Osteocyte (in vitro differentiated cells): ENCODE measurements at regions not wholly inside any gene's neighbourhood (a gene's known extent, or its start where the extent isn't known, plus 50 kb on each side); places are given as distances from the start of the nearest gene placed in this dataset.

ENCODE experiments used
- DNase-seq: peaks from one replicate; pipeline ENCODE4 v3.0.0; 2021; ENCODE audit warnings: mixed read lengths; ENCODE audit not compliant: unreplicated experiment; ENCODE audit errors: extremely low spot score
- H3K27ac Mint-ChIP-seq: one replicate; pipeline ENCODE4 v1.8.0; 2021; ENCODE audit warnings: mild to moderate bottlenecking, mixed read lengths; ENCODE audit not compliant: unreplicated experiment
- H3K27me3 Mint-ChIP-seq: one replicate; pipeline ENCODE4 v1.8.0; 2021; ENCODE audit warnings: mixed read lengths; ENCODE audit not compliant: unreplicated experiment
- H3K36me3 Mint-ChIP-seq: one replicate; pipeline ENCODE4 v1.8.0; 2021; ENCODE audit warnings: mixed read lengths; ENCODE audit not compliant: unreplicated experiment
- H3K4me1 Mint-ChIP-seq: one replicate; pipeline ENCODE4 v1.8.0; 2021; ENCODE audit warnings: mixed read lengths; ENCODE audit not compliant: unreplicated experiment
- H3K4me3 Mint-ChIP-seq: one replicate; pipeline ENCODE4 v1.8.0; 2021; ENCODE audit warnings: mild to moderate bottlenecking, moderate library complexity, mixed read lengths; ENCODE audit not compliant: unreplicated experiment
- H3K9me3 Mint-ChIP-seq: one replicate; pipeline ENCODE4 v1.8.0; 2021; ENCODE audit warnings: mixed read lengths; ENCODE audit not compliant: unreplicated experiment
- TF ChIP-seq, protein P1 (sequence below): fragments of 200-600 bp; sonication (generic); IDR thresholded peaks from 2 replicates; pipeline ENCODE4 v1.5.0; 2021; ENCODE audit warnings: antibody characterized with exemption, mild to moderate bottlenecking, moderate library complexity

GRCh38 chr10:111481261-111481826, 404.5 kb downstream of the ADRA2A start:
- H3K27ac Mint-ChIP-seq: no peak overlapping the region
- H3K4me3 Mint-ChIP-seq: no peak overlapping the region
- H3K9me3 Mint-ChIP-seq: peaks cover 24% of the 10 kb centered on the region
- H3K27me3 Mint-ChIP-seq: no peaks in the 10 kb centered on the region
- no peak for DNase-seq
- TF ChIP-seq, protein P1, sequence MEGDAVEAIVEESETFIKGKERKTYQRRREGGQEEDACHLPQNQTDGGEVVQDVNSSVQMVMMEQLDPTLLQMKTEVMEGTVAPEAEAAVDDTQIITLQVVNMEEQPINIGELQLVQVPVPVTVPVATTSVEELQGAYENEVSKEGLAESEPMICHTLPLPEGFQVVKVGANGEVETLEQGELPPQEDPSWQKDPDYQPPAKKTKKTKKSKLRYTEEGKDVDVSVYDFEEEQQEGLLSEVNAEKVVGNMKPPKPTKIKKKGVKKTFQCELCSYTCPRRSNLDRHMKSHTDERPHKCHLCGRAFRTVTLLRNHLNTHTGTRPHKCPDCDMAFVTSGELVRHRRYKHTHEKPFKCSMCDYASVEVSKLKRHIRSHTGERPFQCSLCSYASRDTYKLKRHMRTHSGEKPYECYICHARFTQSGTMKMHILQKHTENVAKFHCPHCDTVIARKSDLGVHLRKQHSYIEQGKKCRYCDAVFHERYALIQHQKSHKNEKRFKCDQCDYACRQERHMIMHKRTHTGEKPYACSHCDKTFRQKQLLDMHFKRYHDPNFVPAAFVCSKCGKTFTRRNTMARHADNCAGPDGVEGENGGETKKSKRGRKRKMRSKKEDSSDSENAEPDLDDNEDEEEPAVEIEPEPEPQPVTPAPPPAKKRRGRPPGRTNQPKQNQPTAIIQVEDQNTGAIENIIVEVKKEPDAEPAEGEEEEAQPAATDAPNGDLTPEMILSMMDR: no peak
- no peaks in the 10 kb centered on the region for H3K4me1 Mint-ChIP-seq
- H3K36me3 Mint-ChIP-seq: no peaks in the 10 kb centered on the region

- Mint-ChIP-seq H3K36me3 (no peaks in the 10 kb centered on the region), H3K9me3 (peaks cover 24% of the 10 kb centered on the region), H3K4me1 (no peaks in the 10 kb centered on the region), H3K27ac (no peak overlapping the region), H3K4me3 (no peak overlapping the region), H3K27me3 (no peaks in the 10 kb centered on the region)
- TF ChIP-seq, protein P1: no peak
- DNase-seq: peak; percentile 23
Observed at GRCh38 chr10:111481866-111482265, 405.0 kb downstream of the ADRA2A start.

DNA sequence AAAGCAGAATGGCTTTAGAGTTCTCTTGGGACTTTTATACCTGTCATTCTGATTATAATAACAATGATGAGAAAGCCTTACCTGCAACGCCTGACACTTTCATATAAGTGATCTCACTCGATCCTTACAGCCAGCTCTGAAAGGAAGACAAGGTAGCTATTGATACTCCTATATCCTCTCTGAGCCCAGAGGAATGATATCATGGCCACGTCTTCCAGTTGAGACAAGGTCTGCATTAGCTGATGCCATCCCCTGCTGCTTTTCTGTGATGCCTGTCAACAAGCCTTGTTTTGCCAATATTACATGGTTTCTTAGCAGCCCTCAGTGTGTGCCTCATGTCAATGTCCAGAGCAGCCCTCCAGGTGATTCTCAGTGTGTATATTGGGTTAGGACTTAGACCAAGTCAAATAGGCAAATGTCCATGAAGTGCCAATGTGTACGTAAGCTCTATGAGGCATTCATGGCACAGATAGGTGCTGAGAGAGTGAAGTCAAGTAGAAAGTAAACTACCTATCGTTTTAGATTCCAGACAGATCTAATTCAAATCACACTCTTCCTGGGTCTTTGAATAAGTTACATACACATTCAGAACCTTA, 405.9 kb downstream of the ADRA2A start:
- H3K27me3 Mint-ChIP-seq: no peaks in the 10 kb centered on the region
- H3K36me3 Mint-ChIP-seq: no peaks in the 10 kb centered on the region
- peaks cover 27% of the 10 kb centered on the region for H3K9me3 Mint-ChIP-seq
- no peak overlapping the region for H3K4me3 Mint-ChIP-seq
- DNase-seq: peak; percentile 34
- H3K27ac Mint-ChIP-seq: no peak overlapping the region
- H3K4me1 Mint-ChIP-seq: no peaks in the 10 kb centered on the region
- TF ChIP-seq, protein P1: no peak

DNA sequence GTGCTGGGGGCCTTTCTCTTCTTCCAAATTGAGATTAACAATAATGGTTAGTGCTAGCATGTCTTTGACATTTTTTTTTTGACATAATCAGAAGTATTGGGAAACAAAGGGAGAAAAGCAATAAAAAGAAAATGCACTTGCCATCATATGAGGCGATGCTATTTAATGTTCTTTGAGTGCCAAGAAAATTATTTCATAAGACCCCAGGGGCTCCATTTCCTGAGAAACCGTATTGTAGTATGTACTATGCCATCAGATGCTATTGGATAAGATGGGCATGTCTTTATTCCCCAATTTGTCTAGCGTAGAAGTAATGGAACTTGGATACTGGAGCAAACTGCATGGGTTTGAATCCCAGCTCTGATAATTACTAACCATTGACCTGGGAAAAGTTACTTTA, 408.9 kb downstream of the ADRA2A start:
- no peak for DNase-seq
- Mint-ChIP-seq H3K27me3 (no peaks in the 10 kb centered on the region), H3K9me3 (peaks cover 24% of the 10 kb centered on the region), H3K27ac (no peak overlapping the region), H3K4me3 (no peak overlapping the region), H3K4me1 (no peaks in the 10 kb centered on the region), H3K36me3 (no peaks in the 10 kb centered on the region)
- TF ChIP-seq, protein P1: no peak

DNA sequence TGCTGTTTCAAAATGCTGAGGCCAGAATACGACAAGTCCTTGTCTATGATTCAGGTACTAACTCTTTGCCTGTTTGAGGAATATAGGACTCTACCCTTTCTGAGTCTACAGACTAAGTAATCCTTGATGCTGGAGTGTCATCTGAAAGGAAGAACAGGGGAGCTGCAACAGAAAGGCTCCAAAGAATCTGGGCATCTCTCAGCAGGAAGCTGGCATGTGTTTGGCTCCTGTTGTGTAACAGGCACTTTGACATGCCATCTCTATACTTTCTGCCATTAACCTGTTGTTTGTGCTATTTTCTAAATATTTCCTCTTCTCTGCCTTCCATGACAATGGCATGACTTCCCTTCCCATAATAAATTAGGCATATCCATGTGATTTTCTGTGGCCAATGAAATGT, 409.5 kb downstream of the ADRA2A start:
- Mint-ChIP-seq H3K4me3 (no peak overlapping the region), H3K27ac (no peak overlapping the region), H3K27me3 (no peaks in the 10 kb centered on the region), H3K36me3 (no peaks in the 10 kb centered on the region), H3K4me1 (no peaks in the 10 kb centered on the region), H3K9me3 (peaks cover 30% of the 10 kb centered on the region)
- DNase-seq: no peak
- TF ChIP-seq, protein P1: no peak
